K562 (cell line): ENCODE measurements at regions not wholly inside any gene's neighbourhood (a gene's known extent, or its start where the extent isn't known, plus 50 kb on each side); places are given as distances from the start of the nearest gene placed in this dataset.

Source experiments
- ATAC-seq: fragments of 200-7000 bp; cut with Tn5 transposase; 3 replicates; pipeline ENCODE4 v1.9.1; 2020; ENCODE audit warnings: moderate library complexity
- BruUV-seq: library from RNA; stranded (reverse); fragments of 400-500 nt; replicated peaks from 2 replicates; lab custom pipeline; 2021; lab: Mats Ljungman, UMichigan
- CTCF ChIA-PET: fragments of 300-600 bp; formaldehyde crosslinking; extraction: SDS; loops from one replicate; lab custom pipeline; 2021; ENCODE audit warnings: low intra/inter-chr PET ratio; lab: Yijun Ruan, JAX
- POLR2A ChIA-PET: fragments of 300-600, 350-650 bp; sonication (Branson Sonifier 250); formaldehyde crosslinking; extraction: SDS; loops from one replicate; lab custom pipeline; 2021; ENCODE audit warnings: antibody characterized with exemption, inconsistent platforms; lab: Yijun Ruan, JAX
- DNase-seq, 4 experiments: peaks; one replicate each; pipeline versions ENCODE4 v3.0.0 to v3.0.0-alpha.2; 2011 to 2018; ENCODE audit warnings: low spot score in 3 of 4, mixed read lengths in 3 of 4; ENCODE audit errors: extremely low read depth in 1 of 4
- FAIRE-seq: peaks from 2 replicates; lab custom pipeline; 2011; peaks lifted over from hg19 to GRCh38; lab: Jason Lieb, UNC
- H2AFZ ChIP-seq: 2 replicates; pipeline ENCODE4 v1.6.0; 2011; ENCODE audit warnings: low read depth, low read length, control low read depth, inconsistent platforms
- H3K27ac ChIP-seq: fragments of 200-600 bp; 3 replicates; pipeline ENCODE4 v1.8.0; 2011; ENCODE audit warnings: low read depth, mild to moderate bottlenecking, control low read depth, inconsistent platforms, low read length, moderate library complexity, mixed read lengths; ENCODE audit errors: extremely low read depth
- H3K27me3 ChIP-seq, 2 experiments: fragments of 300-600 bp in 1 of 2; 2 replicates in 1 of 2; 3 replicates in 1 of 2; pipeline versions ENCODE4 v1.6.0 to v1.8.0; 2011; ENCODE audit warnings: inconsistent platforms in 2 of 2, low read length in 2 of 2, mild to moderate bottlenecking in 1 of 2, mixed read lengths in 1 of 2, moderate library complexity in 1 of 2; ENCODE audit not compliant: control insufficient read depth in 2 of 2, insufficient read depth in 2 of 2
- H3K36me3 ChIP-seq: fragments of 300-600 bp; 3 replicates; pipeline ENCODE4 v1.8.0; 2011; ENCODE audit warnings: mild to moderate bottlenecking, low read length, inconsistent platforms; ENCODE audit not compliant: control insufficient read depth, insufficient read depth
- H3K4me1 ChIP-seq, 2 experiments: fragments of 200-600 bp in 1 of 2; replicated peaks in 1 of 2; 2 replicates in 1 of 2; 3 replicates in 1 of 2; pipeline versions ENCODE4 v1.5.1 to v1.8.0; 2011; ENCODE audit warnings: inconsistent platforms in 2 of 2, low read length in 2 of 2, mild to moderate bottlenecking in 1 of 2, mixed read lengths in 1 of 2, moderate library complexity in 1 of 2; ENCODE audit not compliant: control insufficient read depth in 2 of 2, insufficient read depth in 2 of 2
- H3K4me2 ChIP-seq: 2 replicates; pipeline ENCODE4 v1.6.1; 2011; ENCODE audit warnings: low read length, control low read depth, inconsistent platforms, mixed read lengths; ENCODE audit not compliant: insufficient read depth
- H3K4me3 ChIP-seq: fragments of 200-600 bp; sonication (generic), shearing (Covaris generic); 2 replicates; pipeline ENCODE4 v1.5.1; 2016; ENCODE audit warnings: control low read depth, inconsistent platforms
- H3K79me2 ChIP-seq: fragments of 200-600 bp; 3 replicates; pipeline ENCODE4 v1.8.0; 2011; ENCODE audit warnings: low read length, inconsistent platforms; ENCODE audit not compliant: control insufficient read depth, insufficient read depth
- H3K9ac ChIP-seq, 2 experiments: 2 replicates each; pipeline versions ENCODE4 v1.6.0 to v1.6.1; 2011; ENCODE audit warnings: low read depth in 2 of 2, low read length in 2 of 2, control low read depth in 1 of 2, inconsistent platforms in 1 of 2, mild to moderate bottlenecking in 1 of 2, mixed read lengths in 1 of 2; ENCODE audit not compliant: insufficient read depth in 1 of 2
- H3K9me1 ChIP-seq: one replicate; pipeline ENCODE4 v1.6.0; 2011; ENCODE audit warnings: inconsistent platforms, mild to moderate bottlenecking, low read length, moderate library complexity; ENCODE audit not compliant: control insufficient read depth, insufficient read depth
- H3K9me3 ChIP-seq: replicated peaks from 2 replicates; pipeline ENCODE4 v1.5.1; 2011; ENCODE audit warnings: low read depth, low read length, inconsistent platforms; ENCODE audit not compliant: control insufficient read depth, insufficient read depth
- H4K20me1 ChIP-seq: replicated peaks from 2 replicates; pipeline ENCODE4 v1.6.1; 2011; ENCODE audit warnings: low read length, inconsistent platforms, mixed read lengths; ENCODE audit not compliant: control insufficient read depth, insufficient read depth
- EHMT2 ChIP-seq: fragments of 450-650 bp; IDR thresholded peaks from 2 replicates; pipeline ENCODE4 v1.6.1; 2018; ENCODE audit warnings: antibody characterized with exemption
- MAFK ChIP-seq: IDR thresholded peaks from 2 replicates; pipeline ENCODE4 v1.6.1; 2011; ENCODE audit warnings: low read length, improper control_type of control experiment
- MEIS2 ChIP-seq: fragments of 450-650 bp; IDR thresholded peaks from 2 replicates; pipeline ENCODE4 v1.6.1; 2014; ENCODE audit warnings: mild to moderate bottlenecking; ENCODE audit not compliant: partially characterized antibody
- PHF21A ChIP-seq: fragments of 450-650 bp; IDR thresholded peaks from 2 replicates; pipeline ENCODE4 v1.6.1; 2017; ENCODE audit warnings: low read depth, borderline replicate concordance
- RBM14 ChIP-seq: fragments of 200-400 bp; formaldehyde crosslinking; IDR thresholded peaks from 2 replicates; pipeline ENCODE4 v1.6.1; 2018; ENCODE audit warnings: low read depth, mild to moderate bottlenecking, low read length, moderate library complexity, borderline replicate concordance; ENCODE audit not compliant: insufficient read depth
- SETDB1 ChIP-seq: IDR thresholded peaks from one replicate; pipeline ENCODE4 v1.6.1; 2012; ENCODE audit warnings: low read length, control low read depth, inconsistent platforms
- THAP12 ChIP-seq: fragments of 250-450 bp; sonication (Bioruptor Pico); IDR thresholded peaks from 2 replicates; pipeline ENCODE4 v1.9.0; 2021; ENCODE audit warnings: mild to moderate bottlenecking, inconsistent platforms
- TSC22D4 ChIP-seq: fragments of 450-650 bp; IDR thresholded peaks from 2 replicates; pipeline ENCODE4 v1.6.1; 2016; ENCODE audit warnings: missing genetic modification characterization, missing biosample characterization, control low read depth
- ZNF398 ChIP-seq: fragments of 250-450 bp; sonication (Bioruptor Pico); IDR thresholded peaks from 2 replicates; pipeline ENCODE4 v1.8.0; 2021; ENCODE audit warnings: moderate library complexity, mild to moderate bottlenecking, inconsistent platforms
- WGBS: fragments of 100-300 bp; shearing (Covaris generic); methylation state at CpG from one replicate; pipeline ENCODE4 v1.1.6; 2016; ENCODE audit warnings: low coverage, mixed read lengths; ENCODE audit not compliant: insufficient coverage; ENCODE audit errors: missing lambda C conversion rate; 5-methylcytosine and 5-hydroxymethylcytosine counted together
- in situ Hi-C: fragments of 300-500 bp; cut with MboI; formaldehyde crosslinking; loops from 4 replicates; pipeline ENCODE4 v1.15.0; 2018; ENCODE audit warnings: inconsistent platforms, mixed read lengths
- intact Hi-C: fragments of 100-400 bp; cut with micrococcal nuclease; formaldehyde crosslinking; loops from 2 replicates; pipeline ENCODE4 v1.14.2; 2022
- TF ChIP-seq, protein P1 (sequence below): fragments of 450-650 bp; formaldehyde crosslinking; conservative IDR thresholded peaks from 2 replicates; pipeline ENCODE4 v1.4.0; 2022; ENCODE audit warnings: mild to moderate bottlenecking, missing genetic modification characterization

DNA sequence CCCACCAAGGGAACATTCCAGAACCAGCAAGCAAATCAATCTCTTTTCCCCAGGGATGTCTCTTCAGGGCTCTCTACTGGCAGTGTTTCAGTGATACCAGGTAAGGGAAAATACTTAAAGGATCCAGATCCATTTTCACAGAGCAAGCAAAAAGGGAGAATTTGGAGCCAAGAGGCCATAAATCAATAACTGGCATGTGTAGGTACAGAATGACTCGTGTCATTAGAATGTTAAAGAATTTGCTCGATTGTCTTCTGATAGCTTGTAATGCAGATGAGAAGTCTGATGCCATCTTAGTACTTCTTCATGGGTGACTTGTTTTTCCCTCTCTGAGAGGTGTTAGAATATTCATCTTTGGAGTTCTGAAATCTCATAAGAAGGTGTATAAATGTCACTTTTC is 242.9 kb downstream of the KTN1 start:
- no peak for ATAC-seq
- no peaks in the 10 kb centered on the region; a peak in 1 of 5 replicates for H3K4me1 ChIP-seq
- H3K27ac ChIP-seq, result no peak overlapping the region
- H3K4me3 ChIP-seq, result no peak overlapping the region
- 0% methylated on average over 2 of the region's 2 CpGs for WGBS
- intact Hi-C loops, result no loop called here
- no peaks in the 10 kb centered on the region for H3K9me1 ChIP-seq
- no peak for TF ChIP-seq RBM14
- no peak for TF ChIP-seq SETDB1
- no peak for TF ChIP-seq PHF21A
- TF ChIP-seq MEIS2, result peak; percentile 8
- H2AFZ ChIP-seq, result no peak overlapping the region
- no peak for DNase-seq
- no peak overlapping the region for H3K4me2 ChIP-seq
- H3K9ac ChIP-seq, result no peak overlapping the region
- no peaks in the 10 kb centered on the region for H3K79me2 ChIP-seq
- no peaks in the 10 kb centered on the region for H3K36me3 ChIP-seq
- ChIA-PET CTCF (no interaction called here), POLR2A (no interaction called here)
- H4K20me1 ChIP-seq, result no peaks in the 10 kb centered on the region
- no peak for FAIRE-seq
- no peaks in the 10 kb centered on the region for H3K9me3 ChIP-seq
- H3K27me3 ChIP-seq, result no peaks in the 10 kb centered on the region; a peak in 1 of 5 replicates
- in situ Hi-C loops, result no loop called here
- no TSS peak for BruUV-seq

- ChIA-PET POLR2A (no interaction called here), CTCF (no interaction called here)
- Histone ChIP-seq H3K9ac (no peak overlapping the region), H3K36me3 (no peaks in the 10 kb centered on the region), H3K4me1 (no peaks in the 10 kb centered on the region), H4K20me1 (no peaks in the 10 kb centered on the region), H3K79me2 (no peaks in the 10 kb centered on the region), H3K27me3 (no peaks in the 10 kb centered on the region; a peak in 1 of 5 replicates), H3K9me3 (no peaks in the 10 kb centered on the region), H2AFZ (no peak overlapping the region), H3K9me1 (no peaks in the 10 kb centered on the region), H3K4me2 (no peak overlapping the region), H3K27ac (no peak overlapping the region), H3K4me3 (no peak overlapping the region)
- FAIRE-seq (no peak), DNase-seq (no peak), ATAC-seq (no peak)
- 0% methylated on average over 2 of the region's 3 CpGs for WGBS
- in situ Hi-C loops (no loop called here), intact Hi-C loops (no loop called here)
- no TSS peak for BruUV-seq
- no peak for TF ChIP-seq EHMT2
- TF ChIP-seq, protein P1, sequence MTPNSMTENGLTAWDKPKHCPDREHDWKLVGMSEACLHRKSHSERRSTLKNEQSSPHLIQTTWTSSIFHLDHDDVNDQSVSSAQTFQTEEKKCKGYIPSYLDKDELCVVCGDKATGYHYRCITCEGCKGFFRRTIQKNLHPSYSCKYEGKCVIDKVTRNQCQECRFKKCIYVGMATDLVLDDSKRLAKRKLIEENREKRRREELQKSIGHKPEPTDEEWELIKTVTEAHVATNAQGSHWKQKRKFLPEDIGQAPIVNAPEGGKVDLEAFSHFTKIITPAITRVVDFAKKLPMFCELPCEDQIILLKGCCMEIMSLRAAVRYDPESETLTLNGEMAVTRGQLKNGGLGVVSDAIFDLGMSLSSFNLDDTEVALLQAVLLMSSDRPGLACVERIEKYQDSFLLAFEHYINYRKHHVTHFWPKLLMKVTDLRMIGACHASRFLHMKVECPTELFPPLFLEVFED (CRISPR knock-in tag), result no peak
- no peak for TF ChIP-seq THAP12 (CRISPR knock-in tag)
- TF ChIP-seq TSC22D4 (tag), result no peak
- no peak for TF ChIP-seq MAFK
- TF ChIP-seq ZNF398 (CRISPR knock-in tag), result no peak
These were observed 252.3 kb downstream of the KTN1 start for GRCh38 chr14:55832122-55832911.
